ENCODE measurements at regions not wholly inside any gene's neighbourhood (a gene's known extent, or its start where the extent isn't known, plus 50 kb on each side); places are given as distances from the start of the nearest gene placed in this dataset.
A peak's percentile ranks its signal among the peaks of the same experiment; 100 is the strongest.

DNA sequence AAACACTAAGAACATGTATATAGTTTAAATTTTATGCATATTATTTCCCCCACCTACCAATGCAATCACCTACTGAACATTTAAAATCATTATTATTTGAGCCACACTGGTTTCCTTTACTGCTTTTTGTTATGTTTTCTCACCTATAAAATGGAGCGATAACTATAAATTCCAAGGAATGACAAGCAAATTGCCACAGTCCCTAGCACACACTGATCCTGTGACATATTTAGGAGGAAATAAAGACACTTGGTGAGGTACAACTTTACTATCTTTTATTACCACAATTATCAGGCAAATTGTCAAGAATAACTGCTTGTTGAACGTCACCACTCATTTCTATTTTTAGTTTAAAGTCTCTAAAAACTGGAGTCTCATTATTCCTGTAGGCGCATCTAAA, 1693.6 kb downstream of the EFNA5 start:
- POLR2A ChIA-PET = no interaction called here
- CTCF ChIA-PET = no interaction called here
- TF ChIP-seq ELF4 (IDR thresholded peaks at IDR 0.05) = no peak
- TF ChIP-seq, protein P1, sequence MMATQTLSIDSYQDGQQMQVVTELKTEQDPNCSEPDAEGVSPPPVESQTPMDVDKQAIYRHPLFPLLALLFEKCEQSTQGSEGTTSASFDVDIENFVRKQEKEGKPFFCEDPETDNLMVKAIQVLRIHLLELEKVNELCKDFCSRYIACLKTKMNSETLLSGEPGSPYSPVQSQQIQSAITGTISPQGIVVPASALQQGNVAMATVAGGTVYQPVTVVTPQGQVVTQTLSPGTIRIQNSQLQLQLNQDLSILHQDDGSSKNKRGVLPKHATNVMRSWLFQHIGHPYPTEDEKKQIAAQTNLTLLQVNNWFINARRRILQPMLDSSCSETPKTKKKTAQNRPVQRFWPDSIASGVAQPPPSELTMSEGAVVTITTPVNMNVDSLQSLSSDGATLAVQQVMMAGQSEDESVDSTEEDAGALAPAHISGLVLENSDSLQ (IDR thresholded peaks at IDR 0.05) = peak; percentile 92
- TF ChIP-seq ZNF384 (IDR thresholded peaks at IDR 0.05) = no peak
- peak; percentile 47; the same call in 1 of the 2 replicates for TF ChIP-seq CTBP1 (IDR thresholded peaks at IDR 0.05; ENCODE audit: borderline replicate concordance)
- DNase-seq (ENCODE audit: extremely low spot score) = no peak

DNA sequence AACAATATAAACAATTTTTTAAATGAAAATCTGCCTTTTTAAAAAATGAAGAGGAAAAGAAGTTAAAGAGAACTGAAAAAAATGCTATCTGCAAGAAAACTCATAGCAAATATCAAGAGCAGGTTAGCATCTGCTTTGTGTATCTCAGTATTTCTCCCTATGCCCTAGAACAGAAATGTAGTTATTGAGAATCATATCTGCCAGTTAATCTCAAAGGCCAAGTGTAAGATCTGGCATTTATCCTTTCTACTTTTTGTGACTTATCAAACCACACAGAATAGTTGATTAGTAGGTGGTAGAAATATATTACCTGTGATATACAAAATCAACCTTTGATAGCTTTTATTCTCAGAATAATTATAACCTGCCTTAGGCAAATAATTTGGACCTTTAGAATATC, 1699.8 kb downstream of the EFNA5 start:
- POLR2A ChIA-PET = no interaction called here
- no peak for TF ChIP-seq SP1 (IDR thresholded peaks at IDR 0.05)
- TF ChIP-seq, protein P1 (IDR thresholded peaks at IDR 0.05) = no peak
- TF ChIP-seq SUZ12 (IDR thresholded peaks at IDR 0.05) = no peak
- no peak for TF ChIP-seq FOXK2 (IDR thresholded peaks at IDR 0.05)
- TF ChIP-seq L3MBTL2 (conservative IDR thresholded peaks at IDR 0.05) = no peak
- no peak for TF ChIP-seq FOXA1 (IDR thresholded peaks at IDR 0.05)
- TF ChIP-seq CTBP1 (IDR thresholded peaks at IDR 0.05; ENCODE audit: borderline replicate concordance) = no peak
- no peak for TF ChIP-seq BHLHE40 (IDR thresholded peaks at IDR 0.05; ENCODE audit: borderline replicate concordance)
- no peak for TF ChIP-seq LEF1 (IDR thresholded peaks at IDR 0.05; ENCODE audit: borderline replicate concordance)
- TF ChIP-seq NFRKB (IDR thresholded peaks at IDR 0.05) = no peak
- DNase-seq (ENCODE audit: extremely low spot score) = no peak
- CTCF ChIA-PET = interaction anchor here (0.5 kb wide), 1 partner anchor 755 kb away, joined by 3 read pairs; no protein-coding TSS in a partner anchor

DNA sequence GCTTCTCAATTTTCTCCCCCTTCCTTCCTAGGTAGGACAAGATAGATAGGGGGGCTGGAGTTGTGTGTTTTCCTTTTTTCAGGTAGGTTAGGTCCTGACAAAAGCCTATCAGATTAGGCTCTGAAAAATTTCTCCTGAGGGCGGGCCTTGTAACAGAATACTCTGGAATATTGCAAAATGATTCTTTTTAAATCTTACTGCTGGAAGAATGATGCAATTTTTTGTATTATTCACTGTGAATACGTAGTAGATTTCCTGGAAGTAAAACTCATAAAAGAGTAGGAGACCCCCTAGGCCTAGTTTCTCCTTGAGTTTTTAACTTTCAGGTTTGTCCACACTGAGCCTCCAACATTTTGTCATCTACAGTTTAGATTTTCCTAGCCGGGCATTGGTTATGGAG, 1701.8 kb downstream of the EFNA5 start:
- ChIA-PET CTCF (no interaction called here), POLR2A (no interaction called here)
- no peak for TF ChIP-seq BHLHE40 (IDR thresholded peaks at IDR 0.05; ENCODE audit: borderline replicate concordance)
- no peak for TF ChIP-seq ELF4 (IDR thresholded peaks at IDR 0.05)
- TF ChIP-seq, protein P1 (IDR thresholded peaks at IDR 0.05) = no peak
- TF ChIP-seq L3MBTL2 (conservative IDR thresholded peaks at IDR 0.05) = no peak
- no peak for TF ChIP-seq NFRKB (IDR thresholded peaks at IDR 0.05)
- TF ChIP-seq FOXA1 (IDR thresholded peaks at IDR 0.05) = no peak
- TF ChIP-seq LEF1 (IDR thresholded peaks at IDR 0.05; ENCODE audit: borderline replicate concordance) = no peak
- TF ChIP-seq ARNT (IDR thresholded peaks at IDR 0.05) = no peak
- no peak for TF ChIP-seq CTBP1 (IDR thresholded peaks at IDR 0.05; ENCODE audit: borderline replicate concordance)
- no peak for TF ChIP-seq SUZ12 (IDR thresholded peaks at IDR 0.05)
- TF ChIP-seq FOXM1 (IDR thresholded peaks at IDR 0.05; ENCODE audit: borderline replicate concordance) = no peak
- no peak for TF ChIP-seq HDGF (IDR thresholded peaks at IDR 0.05; ENCODE audit: borderline replicate concordance)
- no peak for DNase-seq (ENCODE audit: extremely low spot score)

DNA sequence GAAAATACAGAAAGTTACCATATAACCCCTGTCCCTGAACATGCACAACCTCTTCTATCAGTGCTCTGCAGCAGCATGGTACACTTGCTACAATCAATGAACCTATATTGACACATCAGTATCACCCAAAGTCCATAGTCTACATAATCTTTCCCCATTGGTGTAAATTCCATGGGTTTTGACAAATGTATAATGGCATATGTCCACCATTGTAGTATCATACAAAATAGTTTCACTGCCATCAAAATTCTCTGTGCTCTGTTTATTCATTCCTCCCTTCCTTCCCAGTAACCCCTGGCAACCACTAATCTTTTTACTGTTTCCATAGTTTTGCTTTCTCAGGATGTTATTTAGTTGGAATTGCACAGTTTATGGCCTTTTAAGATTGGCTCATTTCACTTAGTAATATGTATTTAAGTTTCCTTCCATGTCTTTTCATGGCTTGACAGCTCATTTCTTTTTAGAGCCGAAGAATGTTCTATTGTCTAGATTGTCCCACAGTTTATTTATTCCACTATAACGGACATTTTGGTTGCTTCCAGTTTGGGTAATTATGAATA, 1707.0 kb downstream of the EFNA5 start:
- DNase-seq (ENCODE audit: extremely low spot score) = no peak
- no peak for TF ChIP-seq ELF4 (IDR thresholded peaks at IDR 0.05)
- no peak for TF ChIP-seq SP1 (IDR thresholded peaks at IDR 0.05)
- TF ChIP-seq FOXA1 (IDR thresholded peaks at IDR 0.05) = no peak
- TF ChIP-seq NFRKB (IDR thresholded peaks at IDR 0.05) = no peak
- TF ChIP-seq ZNF384 (IDR thresholded peaks at IDR 0.05) = no peak
- TF ChIP-seq, protein P1 (IDR thresholded peaks at IDR 0.05) = no peak
- TF ChIP-seq CTBP1 (IDR thresholded peaks at IDR 0.05; ENCODE audit: borderline replicate concordance) = no peak
- no peak for TF ChIP-seq HDGF (IDR thresholded peaks at IDR 0.05; ENCODE audit: borderline replicate concordance)
- no peak for TF ChIP-seq BHLHE40 (IDR thresholded peaks at IDR 0.05; ENCODE audit: borderline replicate concordance)
- TF ChIP-seq TARDBP (IDR thresholded peaks at IDR 0.05) = no peak
- TF ChIP-seq FOXM1 (IDR thresholded peaks at IDR 0.05; ENCODE audit: borderline replicate concordance) = no peak
- no peak for TF ChIP-seq L3MBTL2 (conservative IDR thresholded peaks at IDR 0.05)
- no peak for TF ChIP-seq FOXK2 (IDR thresholded peaks at IDR 0.05)
- TF ChIP-seq SUZ12 (IDR thresholded peaks at IDR 0.05) = no peak
- POLR2A ChIA-PET = no interaction called here
- CTCF ChIA-PET = no interaction called here

DNA sequence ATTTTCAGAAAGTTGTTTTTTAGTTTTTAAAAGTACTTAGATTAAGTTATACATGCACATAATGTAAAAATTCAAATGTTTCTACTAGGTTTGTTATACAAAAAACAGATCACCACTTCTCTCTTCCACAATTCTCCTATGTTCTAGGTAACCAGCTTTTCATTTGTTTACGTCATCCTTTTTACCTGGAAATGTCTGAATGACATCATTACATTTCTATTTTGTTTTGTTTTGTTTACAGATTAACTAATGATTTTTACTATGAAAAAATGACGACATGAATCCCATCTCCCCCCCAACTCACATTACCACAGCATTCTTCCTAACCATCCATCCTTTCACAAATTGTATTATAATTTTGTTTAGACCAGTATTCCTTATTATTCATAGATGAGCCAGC, 1709.2 kb downstream of the EFNA5 start:
- ChIA-PET CTCF (no interaction called here), POLR2A (no interaction called here)
- TF ChIP-seq BHLHE40 (IDR thresholded peaks at IDR 0.05; ENCODE audit: borderline replicate concordance) (no peak), FOXA1 (IDR thresholded peaks at IDR 0.05) (no peak)
- no peak for DNase-seq (ENCODE audit: extremely low spot score)

DNA sequence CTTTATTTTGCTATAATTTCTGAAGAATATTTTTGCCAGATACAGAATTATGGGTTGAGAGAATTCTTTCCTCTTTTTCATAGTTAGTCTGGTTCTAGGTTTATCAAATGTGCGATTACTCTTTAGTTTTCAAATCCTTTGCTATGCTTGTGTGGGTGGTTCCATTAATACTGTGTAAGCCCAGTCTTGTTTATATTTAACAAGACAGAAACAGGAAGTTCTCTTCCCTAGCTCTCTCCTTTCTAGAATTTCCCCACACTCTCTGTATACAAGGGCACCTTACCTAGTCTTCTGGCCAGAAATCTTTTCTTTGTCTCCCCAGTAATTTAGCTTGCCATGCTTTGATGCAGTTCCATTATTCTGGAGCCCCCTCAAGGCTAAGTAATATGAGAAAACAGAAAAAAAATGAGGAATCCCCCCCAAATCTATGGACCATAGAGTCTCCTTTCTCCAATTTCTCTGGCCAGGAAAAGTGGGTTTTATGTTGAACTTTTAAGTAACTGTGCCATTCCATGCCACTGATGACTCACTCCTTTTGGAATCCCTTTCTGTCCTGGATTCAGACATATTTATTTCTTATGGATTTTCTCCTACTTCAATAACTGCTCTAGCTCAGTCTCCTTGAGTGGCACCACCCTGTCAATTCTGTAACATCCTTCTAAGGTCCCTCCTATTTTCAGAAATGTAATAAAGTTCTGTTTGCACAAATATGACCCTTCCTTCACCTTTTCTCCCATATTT, 1714.1 kb downstream of the EFNA5 start:
- CTCF ChIA-PET = no interaction called here
- no peak for TF ChIP-seq ZNF384 (IDR thresholded peaks at IDR 0.05)
- no peak for TF ChIP-seq BHLHE40 (IDR thresholded peaks at IDR 0.05; ENCODE audit: borderline replicate concordance)
- no peak for TF ChIP-seq ELF4 (IDR thresholded peaks at IDR 0.05)
- TF ChIP-seq, protein P1 (IDR thresholded peaks at IDR 0.05) = no peak
- TF ChIP-seq NFRKB (IDR thresholded peaks at IDR 0.05) = no peak
- no peak for TF ChIP-seq FOXA1 (IDR thresholded peaks at IDR 0.05)
- TF ChIP-seq SP1 (IDR thresholded peaks at IDR 0.05) = no peak
- TF ChIP-seq HDGF (IDR thresholded peaks at IDR 0.05; ENCODE audit: borderline replicate concordance) = no peak
- no peak for TF ChIP-seq CTBP1 (IDR thresholded peaks at IDR 0.05; ENCODE audit: borderline replicate concordance)
- TF ChIP-seq ARNT (IDR thresholded peaks at IDR 0.05) = no peak
- no peak for TF ChIP-seq TARDBP (IDR thresholded peaks at IDR 0.05)
- TF ChIP-seq FOXM1 (IDR thresholded peaks at IDR 0.05; ENCODE audit: borderline replicate concordance) = no peak
- POLR2A ChIA-PET = no interaction called here
- no peak for DNase-seq (ENCODE audit: extremely low spot score)

Data from HEK293T (cell line).